ENCODE measurements at regions not wholly inside any gene's neighbourhood (a gene's known extent, or its start where the extent isn't known, plus 50 kb on each side); places are given as distances from the start of the nearest gene placed in this dataset.

DNA sequence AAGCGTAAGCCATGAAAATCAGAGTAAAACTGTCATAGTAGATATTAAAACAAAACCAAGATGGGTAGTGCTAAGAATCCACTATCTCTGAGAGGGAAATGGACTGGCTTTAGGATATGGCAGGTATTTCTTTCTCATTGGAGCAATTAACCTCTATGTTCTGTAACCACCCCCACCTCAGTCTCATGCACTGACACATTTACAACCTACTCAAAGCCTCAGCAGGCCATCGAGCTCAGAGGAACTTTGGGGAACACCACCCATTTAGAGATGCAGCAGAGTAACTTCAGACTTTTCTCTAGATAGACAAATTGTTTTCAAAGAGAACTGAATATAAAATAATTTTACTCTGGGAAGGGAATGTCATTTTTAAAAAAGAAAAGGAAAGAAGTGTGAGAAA lies 615.8 kb upstream of the ZFHX3 start:
- Histone ChIP-seq H3K36me3 (no peaks in the 10 kb centered on the region), H3K27me3 (no peaks in the 10 kb centered on the region), H3K4me1 (no peaks in the 10 kb centered on the region), H3K27ac (no peak overlapping the region), H3K4me3 (no peak overlapping the region), H3K9me3 (no peaks in the 10 kb centered on the region)
- no peak for TF ChIP-seq CTCF (IDR thresholded peaks at IDR 0.05)
- no peak for DNase-seq (ENCODE audit: low spot score)

- no peaks in the 10 kb centered on the region for H3K27me3 ChIP-seq
- no peak for DNase-seq (ENCODE audit: low spot score)
- H3K27ac ChIP-seq = no peak overlapping the region
- H3K9me3 ChIP-seq = peaks cover 0 to 16% of the 10 kb centered on the region in 2 donors
- no peaks in the 10 kb centered on the region for H3K4me1 ChIP-seq
- no peak for TF ChIP-seq CTCF (IDR thresholded peaks at IDR 0.05)
- H3K36me3 ChIP-seq = no peaks in the 10 kb centered on the region
- no peak overlapping the region for H3K4me3 ChIP-seq
These were observed 588.3 kb upstream of the ZFHX3 start for GRCh38 chr16:73636196-73636595.

DNA sequence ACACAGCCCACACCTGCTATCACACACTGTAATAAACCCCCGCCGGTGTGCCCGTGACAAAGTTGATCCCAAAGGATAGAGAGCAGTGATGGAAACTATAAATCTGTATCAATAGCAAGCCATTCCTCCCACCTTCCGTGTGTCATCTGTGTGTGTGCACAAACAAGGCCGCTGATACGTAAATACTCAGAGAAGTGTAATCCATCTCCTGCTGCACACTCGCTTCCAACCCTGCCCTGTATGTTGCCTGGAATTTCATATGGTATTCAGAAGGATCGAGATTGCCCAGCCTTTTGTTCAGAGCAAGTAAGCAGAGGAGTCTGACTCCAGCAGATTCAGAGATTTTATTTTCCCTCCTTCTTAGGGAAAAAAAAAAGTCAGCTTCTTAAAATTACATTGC lies 581.1 kb upstream of the ZFHX3 start:
- no peaks in the 10 kb centered on the region for H3K36me3 ChIP-seq
- no peak for TF ChIP-seq CTCF (IDR thresholded peaks at IDR 0.05)
- H3K4me3 ChIP-seq = no peak overlapping the region
- H3K27me3 ChIP-seq = no peaks in the 10 kb centered on the region
- DNase-seq (ENCODE audit: low spot score) = no peak
- no peaks in the 10 kb centered on the region for H3K4me1 ChIP-seq
- no peak overlapping the region for H3K27ac ChIP-seq
- H3K9me3 ChIP-seq = no peaks in the 10 kb centered on the region

GRCh38 chr16:73617738-73618137 lies 569.8 kb upstream of the ZFHX3 start:
- Histone ChIP-seq H3K27ac (no peak overlapping the region), H3K9me3 (no peaks in the 10 kb centered on the region), H3K4me1 (no peaks in the 10 kb centered on the region), H3K4me3 (no peak overlapping the region), H3K36me3 (no peaks in the 10 kb centered on the region), H3K27me3 (no peaks in the 10 kb centered on the region)
- no peak for DNase-seq (ENCODE audit: low spot score)
- no peak for TF ChIP-seq CTCF (IDR thresholded peaks at IDR 0.05)

GRCh38 chr16:73616770-73617169 lies 568.8 kb upstream of the ZFHX3 start:
- no peaks in the 10 kb centered on the region for H3K36me3 ChIP-seq
- no peaks in the 10 kb centered on the region for H3K4me1 ChIP-seq
- DNase-seq (ENCODE audit: low spot score) = no peak
- no peak overlapping the region for H3K27ac ChIP-seq
- no peaks in the 10 kb centered on the region for H3K9me3 ChIP-seq
- no peaks in the 10 kb centered on the region for H3K27me3 ChIP-seq
- TF ChIP-seq CTCF (IDR thresholded peaks at IDR 0.05) = no peak
- H3K4me3 ChIP-seq = no peak overlapping the region

GRCh38 chr16:73616166-73616753 lies 568.3 kb upstream of the ZFHX3 start:
- Histone ChIP-seq H3K9me3 (no peaks in the 10 kb centered on the region), H3K36me3 (no peaks in the 10 kb centered on the region), H3K4me1 (no peaks in the 10 kb centered on the region), H3K27me3 (no peaks in the 10 kb centered on the region), H3K4me3 (no peak overlapping the region), H3K27ac (no peak overlapping the region)
- no peak for DNase-seq (ENCODE audit: low spot score)
- TF ChIP-seq CTCF (IDR thresholded peaks at IDR 0.05) = no peak
